DOHH2 (cell line): ENCODE measurements at regions not wholly inside any gene's neighbourhood (a gene's known extent, or its start where the extent isn't known, plus 50 kb on each side); places are given as distances from the start of the nearest gene placed in this dataset.

Source experiments
- EZH2phosphoT487 ChIP-seq: fragments of 200-600 bp; sonication (generic); IDR thresholded peaks from 2 replicates; pipeline ENCODE4 v1.6.1; 2017; ENCODE audit warnings: borderline replicate concordance, mild to moderate bottlenecking, antibody characterized with exemption, low read length, moderate library complexity, mixed read lengths
- TF ChIP-seq, protein P1 (sequence below): fragments of 200-600 bp; sonication (generic); IDR thresholded peaks from one replicate; pipeline ENCODE4 v1.5.1; 2014; ENCODE audit warnings: antibody characterized with exemption, mild to moderate bottlenecking, low read depth, low read length; ENCODE audit not compliant: poor library complexity, severe bottlenecking

DNA sequence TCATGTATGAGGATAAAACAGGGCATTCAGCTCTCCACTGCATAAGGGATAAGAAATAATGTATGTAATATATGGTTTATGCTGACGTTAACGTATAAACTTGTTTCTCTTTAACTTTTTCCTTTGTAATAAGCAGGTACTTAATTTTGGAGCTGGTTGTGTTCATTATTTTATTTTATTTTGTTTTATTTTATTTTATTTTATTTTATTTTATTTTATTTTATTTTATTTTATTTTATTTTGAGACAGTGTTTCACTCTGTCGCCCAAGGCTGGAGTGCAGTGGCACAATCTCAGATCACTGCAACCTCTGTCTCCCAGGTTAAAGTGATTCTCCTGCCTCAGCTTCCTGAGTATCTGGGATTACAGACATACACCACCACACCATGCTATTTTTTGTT, 1932.6 kb upstream of the TENM3 start:
- TF ChIP-seq, protein P1, sequence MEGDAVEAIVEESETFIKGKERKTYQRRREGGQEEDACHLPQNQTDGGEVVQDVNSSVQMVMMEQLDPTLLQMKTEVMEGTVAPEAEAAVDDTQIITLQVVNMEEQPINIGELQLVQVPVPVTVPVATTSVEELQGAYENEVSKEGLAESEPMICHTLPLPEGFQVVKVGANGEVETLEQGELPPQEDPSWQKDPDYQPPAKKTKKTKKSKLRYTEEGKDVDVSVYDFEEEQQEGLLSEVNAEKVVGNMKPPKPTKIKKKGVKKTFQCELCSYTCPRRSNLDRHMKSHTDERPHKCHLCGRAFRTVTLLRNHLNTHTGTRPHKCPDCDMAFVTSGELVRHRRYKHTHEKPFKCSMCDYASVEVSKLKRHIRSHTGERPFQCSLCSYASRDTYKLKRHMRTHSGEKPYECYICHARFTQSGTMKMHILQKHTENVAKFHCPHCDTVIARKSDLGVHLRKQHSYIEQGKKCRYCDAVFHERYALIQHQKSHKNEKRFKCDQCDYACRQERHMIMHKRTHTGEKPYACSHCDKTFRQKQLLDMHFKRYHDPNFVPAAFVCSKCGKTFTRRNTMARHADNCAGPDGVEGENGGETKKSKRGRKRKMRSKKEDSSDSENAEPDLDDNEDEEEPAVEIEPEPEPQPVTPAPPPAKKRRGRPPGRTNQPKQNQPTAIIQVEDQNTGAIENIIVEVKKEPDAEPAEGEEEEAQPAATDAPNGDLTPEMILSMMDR = no peak
- TF ChIP-seq EZH2phosphoT487 = no peak
